Endometrium (tissue), 2 donors: ENCODE measurements at regions not wholly inside any gene's neighbourhood (a gene's known extent, or its start where the extent isn't known, plus 50 kb on each side); places are given as distances from the start of the nearest gene placed in this dataset.

ENCODE experiments used
- FAIRE-seq: peaks from 2 replicates; lab custom pipeline; 2012; peaks lifted over from hg19 to GRCh38; lab: Jason Lieb, UNC
- donor health status: control.
- donor health status: control.

DNA sequence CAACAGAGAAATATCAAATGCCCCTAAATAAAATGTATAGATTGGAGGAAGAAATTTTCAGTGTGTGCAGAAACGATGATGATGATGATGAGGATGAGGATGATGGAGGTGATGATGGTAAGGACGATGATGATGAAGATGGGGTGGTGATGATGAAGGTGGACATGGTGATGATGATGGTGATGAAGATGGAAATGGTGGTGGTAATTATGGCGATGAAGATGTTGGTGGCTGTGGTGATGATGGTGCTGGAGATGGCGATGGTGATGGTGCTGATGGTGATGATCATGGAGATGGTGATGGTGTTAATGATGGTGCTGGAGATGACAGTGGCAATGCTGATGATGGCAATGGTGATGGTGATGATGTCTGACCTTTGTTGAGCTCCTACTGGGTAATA, 141.2 kb downstream of the DHX35 start:
- no peak for FAIRE-seq

DNA sequence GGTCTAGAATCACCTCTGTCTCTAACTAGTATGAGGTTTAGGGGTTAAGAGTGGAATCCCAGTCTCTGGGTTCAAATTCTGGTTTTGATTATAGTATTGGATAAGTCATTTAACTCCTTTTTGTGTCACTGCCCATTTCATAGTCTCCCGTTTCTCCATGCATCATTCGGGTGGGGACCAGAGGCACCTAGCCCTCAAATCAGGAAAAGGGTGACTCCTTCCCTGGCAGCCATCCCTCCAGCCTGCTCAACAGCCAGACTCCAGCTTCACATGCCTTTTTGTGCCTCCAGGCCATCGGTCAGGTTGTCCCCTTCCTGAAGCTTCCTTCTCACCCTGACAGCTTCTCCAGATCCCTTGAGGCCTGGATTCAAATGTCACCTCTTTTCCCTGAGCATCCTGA, 139.8 kb downstream of the DHX35 start:
- FAIRE-seq = no peak

DNA sequence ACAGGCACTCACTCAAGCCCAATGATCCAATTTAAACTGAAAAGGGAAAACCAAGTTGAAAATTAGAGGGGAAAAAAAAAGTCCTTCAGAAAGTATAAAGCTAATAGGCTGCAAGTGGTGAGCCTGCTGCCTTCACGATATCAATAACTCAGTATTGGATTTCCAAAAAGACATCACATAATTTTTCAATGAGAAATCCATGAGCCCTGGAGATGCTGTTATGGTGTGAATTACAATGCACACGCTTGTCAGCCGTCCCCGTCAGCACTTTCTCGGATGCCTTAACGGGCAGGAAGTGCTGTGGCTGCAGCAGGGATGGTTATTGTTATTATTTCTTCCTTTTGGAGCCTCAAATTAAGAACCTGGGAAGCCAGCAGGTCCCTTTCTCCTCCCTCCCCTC, 138.5 kb downstream of the DHX35 start:
- FAIRE-seq = no peak

DNA sequence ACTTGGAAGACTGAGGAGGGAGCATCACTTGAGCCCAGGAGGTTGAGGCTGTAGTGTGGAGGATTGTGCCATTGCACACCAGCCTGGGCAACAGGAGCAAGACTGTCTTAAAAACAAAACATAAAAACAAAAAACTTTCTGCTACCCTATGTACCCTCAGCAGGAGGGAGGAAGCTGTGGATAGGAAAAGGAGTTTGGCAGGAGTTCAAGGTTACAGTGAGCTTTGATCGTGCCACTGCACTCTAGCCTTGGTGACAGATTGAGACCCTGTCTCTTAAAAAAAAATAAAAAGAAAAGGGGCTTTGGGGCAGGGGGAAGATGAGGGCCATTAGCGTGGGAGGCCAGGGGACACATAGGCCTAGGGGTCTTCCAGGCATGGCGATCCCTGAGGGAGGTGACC, 135.7 kb downstream of the DHX35 start:
- FAIRE-seq = no peak

DNA sequence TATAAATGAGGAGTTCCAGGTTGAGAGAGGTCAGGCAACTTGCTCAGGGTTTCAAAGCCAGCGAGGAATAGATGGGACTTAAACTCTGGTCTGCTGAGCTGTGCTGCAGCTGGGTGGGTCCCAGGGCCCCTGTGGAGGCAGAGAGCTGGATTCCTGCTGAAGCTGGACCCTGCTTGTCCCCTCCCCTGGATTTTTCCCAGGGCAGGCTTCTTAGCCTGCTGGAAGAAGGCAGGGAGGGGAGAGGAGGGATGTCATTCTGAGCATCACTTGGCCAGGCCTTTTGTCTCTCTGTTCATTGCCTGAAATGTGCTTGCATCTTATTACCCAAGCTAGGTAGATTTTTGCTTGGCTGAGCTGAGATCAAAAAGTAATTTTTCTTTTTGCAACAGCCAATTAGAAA, 133.7 kb downstream of the DHX35 start:
- no peak for FAIRE-seq

DNA sequence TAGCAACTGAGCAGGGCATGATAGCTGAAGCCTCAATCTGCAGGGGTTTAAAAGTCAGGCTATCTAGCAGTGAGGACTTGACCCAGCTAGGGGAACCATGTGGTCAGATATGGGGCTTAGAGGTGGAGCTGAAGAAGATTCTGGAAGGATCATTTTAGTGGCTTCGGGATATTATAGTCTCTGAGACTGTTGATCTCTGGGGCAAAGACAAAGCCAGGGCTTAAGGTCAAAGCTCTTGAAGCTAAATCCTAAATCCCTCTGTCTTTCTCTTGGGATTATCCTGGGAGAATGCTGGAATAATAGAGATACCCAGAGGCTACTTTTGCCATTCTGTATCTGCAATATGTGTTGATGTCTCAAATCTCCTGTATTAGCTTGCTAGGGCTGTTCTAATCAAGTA, 132.2 kb downstream of the DHX35 start:
- no peak for FAIRE-seq

DNA sequence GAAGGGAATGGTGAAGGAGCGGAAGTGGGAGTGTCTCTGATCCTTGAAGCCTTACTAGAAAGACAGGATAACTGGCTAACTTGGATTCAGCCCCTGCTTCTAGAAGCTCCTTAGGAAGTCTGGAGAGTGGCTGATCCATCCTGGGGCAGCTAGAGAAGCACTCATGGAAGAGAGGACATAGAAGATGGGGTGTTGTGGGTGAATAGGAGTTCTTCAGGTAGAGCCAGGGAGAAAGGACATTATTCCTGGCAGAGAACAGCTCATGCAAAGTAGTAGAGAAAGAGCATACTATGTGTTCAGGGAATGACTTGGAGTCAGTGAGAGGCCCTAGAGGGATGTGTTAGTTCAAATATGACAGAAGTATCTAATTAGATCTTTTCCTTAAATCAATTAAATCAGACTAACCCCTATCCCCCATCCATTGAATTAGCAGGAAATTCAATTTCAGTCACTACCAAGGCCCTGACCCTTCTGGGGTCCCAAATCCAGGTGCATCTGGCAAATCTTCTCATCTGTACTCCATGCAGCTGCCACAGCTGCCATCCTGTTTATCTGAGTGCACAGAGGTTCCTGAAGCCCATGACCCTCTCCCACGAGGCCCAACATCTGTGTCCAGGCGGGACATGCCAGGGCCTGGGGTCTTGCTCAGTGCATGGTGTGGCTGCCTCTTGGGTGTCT, 130.7 kb downstream of the DHX35 start:
- FAIRE-seq = no peak

DNA sequence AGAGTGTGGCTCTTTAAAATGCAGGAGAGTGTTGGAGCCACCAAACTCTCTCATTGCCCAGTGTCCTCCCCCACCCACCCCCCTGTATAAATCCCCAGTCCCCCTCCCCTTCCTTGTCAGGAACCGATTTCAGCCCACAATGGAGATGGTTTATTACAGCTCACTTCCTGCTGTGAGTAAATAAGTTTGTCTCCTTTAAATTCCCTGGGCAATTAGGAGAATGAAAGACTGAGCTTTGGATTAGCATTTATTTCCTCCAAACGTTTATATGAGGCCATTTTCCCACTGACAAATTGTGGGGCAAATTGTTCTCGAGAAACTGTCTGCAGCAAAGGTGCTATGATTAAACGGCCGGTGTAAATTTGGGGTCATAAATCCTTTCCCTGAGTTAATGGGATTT, 128.8 kb downstream of the DHX35 start:
- no peak for FAIRE-seq

DNA sequence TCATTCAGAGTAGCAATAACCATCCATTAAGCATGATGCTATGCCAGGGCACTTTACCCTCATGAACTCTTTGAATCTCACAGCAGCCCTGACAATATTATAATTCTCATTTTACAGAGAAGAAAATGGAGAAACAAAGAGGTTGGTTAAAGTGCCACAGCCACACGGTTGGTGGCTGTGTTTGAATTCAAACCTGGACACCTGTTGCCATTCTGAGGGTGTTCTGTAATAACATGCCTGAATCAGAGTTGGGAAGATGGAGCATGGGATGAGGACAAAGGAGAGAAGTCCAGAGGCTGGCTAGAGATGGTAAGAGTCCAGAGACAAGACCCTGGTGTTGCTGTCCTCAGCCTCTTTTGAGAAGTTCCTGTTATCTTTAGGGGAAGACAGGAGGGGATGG, 127.7 kb downstream of the DHX35 start:
- FAIRE-seq = no peak
